Transverse colon (tissue), 4 donors: ENCODE measurements at regions not wholly inside any gene's neighbourhood (a gene's known extent, or its start where the extent isn't known, plus 50 kb on each side); places are given as distances from the start of the nearest gene placed in this dataset.

ENCODE experiments used
- DNase-seq: peaks from one replicate; pipeline ENCODE4 v3.0.0-alpha.2; 2019
- H3K27ac ChIP-seq, 4 donors: fragments of 200-600 bp; sonication (generic); 2 replicates each; pipeline ENCODE4 v1.5.1; 2016 to 2018; ENCODE audit warnings: inconsistent platforms in 4 of 4
- H3K27me3 ChIP-seq: fragments of 200-600 bp; sonication (generic); 2 replicates; pipeline ENCODE4 v1.5.1; 2017; ENCODE audit warnings: inconsistent platforms
- H3K36me3 ChIP-seq, 4 donors: fragments of 200-600 bp; sonication (generic); 2 replicates each; pipeline ENCODE4 v1.5.1; 2017 to 2019; ENCODE audit warnings: inconsistent platforms in 4 of 4
- H3K4me1 ChIP-seq, 4 donors: fragments of 200-600 bp; sonication (generic); 2 replicates each; pipeline ENCODE4 v1.5.1; 2017 to 2020; ENCODE audit warnings: inconsistent platforms in 4 of 4
- H3K4me3 ChIP-seq, 4 donors: fragments of 200-600 bp; sonication (generic); 1 replicate in 1 of 4; 2 replicates in 3 of 4; pipeline versions ENCODE4 v1.5.1 to v1.6.1; 2017 to 2019; ENCODE audit warnings: inconsistent platforms in 4 of 4
- H3K9me3 ChIP-seq, 2 donors: fragments of 200-600 bp; sonication (generic); 2 replicates each; pipeline ENCODE4 v1.5.1; 2017 to 2019; ENCODE audit warnings: inconsistent platforms in 2 of 2
- EP300 ChIP-seq: sonication (generic); formaldehyde crosslinking; IDR thresholded peaks from one replicate; pipeline ENCODE4 v1.6.1; 2017; ENCODE audit warnings: antibody characterized with exemption, low read depth
- POLR2A ChIP-seq: fragments of 450-650 bp; IDR thresholded peaks from one replicate; pipeline ENCODE4 v1.6.1; 2016; ENCODE audit warnings: antibody characterized with exemption, mild to moderate bottlenecking, moderate library complexity
- POLR2AphosphoS5 ChIP-seq, 3 donors: sonication (generic); formaldehyde crosslinking; IDR thresholded peaks; one replicate each; pipeline ENCODE4 v1.6.1; 2016; ENCODE audit warnings: antibody characterized with exemption in 3 of 3
- WGBS, 2 donors: methylation state at CpG; one replicate each; pipeline ENCODE4 v1.1.5; 2018; ENCODE audit warnings: low coverage in 1 of 2; 5-methylcytosine and 5-hydroxymethylcytosine counted together
- in situ Hi-C, 4 donors: fragments of 200-750 bp; cut with MboI; loops; one replicate each; pipeline versions ENCODE4 v1.15.0 to v1.15.1; 2017; ENCODE audit warnings: low sequenced_read_pairs in 3 of 4, low pct_ligation_motif_present in 1 of 4, low pct_unique_long_range_greater_than_20kb in 1 of 4
- intact Hi-C: fragments of 100-400 bp; cut with DNase I; formaldehyde crosslinking; loops from one replicate; pipeline ENCODE4 v1.15.1; 2023; ENCODE audit warnings: low total_unique reads
- TF ChIP-seq, protein P1 (sequence below), 5 experiments: fragments of 200-600 bp in 3 of 5; fragments of 450-650 bp in 2 of 5; sonication (generic) in 3 of 5; IDR thresholded peaks; 1 replicate in 2 of 5; 2 replicates in 3 of 5; pipeline ENCODE4 v1.5.1; 2016 to 2017; ENCODE audit warnings: antibody characterized with exemption in 5 of 5, inconsistent platforms in 3 of 5, mild to moderate bottlenecking in 2 of 5, moderate library complexity in 1 of 5

DNA sequence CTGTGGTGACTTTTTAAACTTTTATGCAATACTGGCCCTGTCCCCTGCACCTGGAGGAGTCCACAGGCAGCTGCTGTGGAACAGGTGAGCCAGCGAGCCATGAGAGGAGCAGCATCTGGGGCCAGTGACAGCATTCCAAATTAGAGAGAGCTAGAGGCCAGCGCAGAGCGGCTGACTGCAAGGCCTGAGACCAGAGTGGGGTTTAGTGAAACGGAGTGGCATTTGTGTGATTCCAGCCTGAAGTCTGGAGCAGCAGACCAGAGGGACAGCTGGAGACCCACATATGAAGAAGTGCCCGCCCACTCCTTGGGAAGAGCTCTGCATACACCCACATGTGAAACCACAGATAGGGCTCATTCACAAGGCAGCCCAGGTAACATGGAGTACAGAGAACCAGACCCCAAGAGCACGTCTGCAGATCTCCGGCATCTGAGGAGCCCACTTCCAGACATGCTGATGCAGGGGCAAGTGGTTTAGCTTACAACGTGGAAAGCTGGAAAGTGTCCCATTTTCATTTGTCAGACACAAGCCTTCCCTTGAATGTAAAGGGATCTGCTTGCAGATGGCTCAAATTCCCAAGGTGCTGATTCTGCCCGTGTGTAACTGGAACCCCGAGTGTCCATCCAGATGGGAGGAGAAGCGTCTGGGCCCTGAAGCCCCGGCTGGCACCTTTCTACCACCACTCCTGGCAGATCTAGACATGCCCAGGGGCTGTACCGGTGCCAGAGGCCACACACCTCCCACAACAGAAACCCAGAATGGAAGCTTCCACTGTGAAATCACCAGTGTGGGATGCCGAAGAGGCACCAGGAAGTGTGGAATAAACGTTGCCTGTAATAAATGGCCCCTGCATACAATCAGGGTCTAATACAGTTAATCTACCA, 256.0 kb upstream of the TCERG1L start:
- no peaks in the 10 kb centered on the region for H3K36me3 ChIP-seq
- H3K27me3 ChIP-seq, result no peaks in the 10 kb centered on the region
- H3K9me3 ChIP-seq, result peaks cover 6 to 9% of the 10 kb centered on the region in 2 donors
- no peak overlapping the region for H3K4me3 ChIP-seq
- H3K27ac ChIP-seq, result no peak overlapping the region
- WGBS, 2 donors, result 60 to 69% methylated on average over 1 to 15 of the region's 15 CpGs
- DNase-seq, result no peak
- TF ChIP-seq, protein P1, sequence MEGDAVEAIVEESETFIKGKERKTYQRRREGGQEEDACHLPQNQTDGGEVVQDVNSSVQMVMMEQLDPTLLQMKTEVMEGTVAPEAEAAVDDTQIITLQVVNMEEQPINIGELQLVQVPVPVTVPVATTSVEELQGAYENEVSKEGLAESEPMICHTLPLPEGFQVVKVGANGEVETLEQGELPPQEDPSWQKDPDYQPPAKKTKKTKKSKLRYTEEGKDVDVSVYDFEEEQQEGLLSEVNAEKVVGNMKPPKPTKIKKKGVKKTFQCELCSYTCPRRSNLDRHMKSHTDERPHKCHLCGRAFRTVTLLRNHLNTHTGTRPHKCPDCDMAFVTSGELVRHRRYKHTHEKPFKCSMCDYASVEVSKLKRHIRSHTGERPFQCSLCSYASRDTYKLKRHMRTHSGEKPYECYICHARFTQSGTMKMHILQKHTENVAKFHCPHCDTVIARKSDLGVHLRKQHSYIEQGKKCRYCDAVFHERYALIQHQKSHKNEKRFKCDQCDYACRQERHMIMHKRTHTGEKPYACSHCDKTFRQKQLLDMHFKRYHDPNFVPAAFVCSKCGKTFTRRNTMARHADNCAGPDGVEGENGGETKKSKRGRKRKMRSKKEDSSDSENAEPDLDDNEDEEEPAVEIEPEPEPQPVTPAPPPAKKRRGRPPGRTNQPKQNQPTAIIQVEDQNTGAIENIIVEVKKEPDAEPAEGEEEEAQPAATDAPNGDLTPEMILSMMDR (IDR thresholded peaks at IDR 0.05), result no peak
- TF ChIP-seq EP300 (no peak), POLR2AphosphoS5 (IDR thresholded peaks at IDR 0.05) (no peak), POLR2A (no peak)
- in situ Hi-C loops (no loop called here), intact Hi-C loops (no loop called here)
- H3K4me1 ChIP-seq, result no peaks in the 10 kb centered on the region

DNA sequence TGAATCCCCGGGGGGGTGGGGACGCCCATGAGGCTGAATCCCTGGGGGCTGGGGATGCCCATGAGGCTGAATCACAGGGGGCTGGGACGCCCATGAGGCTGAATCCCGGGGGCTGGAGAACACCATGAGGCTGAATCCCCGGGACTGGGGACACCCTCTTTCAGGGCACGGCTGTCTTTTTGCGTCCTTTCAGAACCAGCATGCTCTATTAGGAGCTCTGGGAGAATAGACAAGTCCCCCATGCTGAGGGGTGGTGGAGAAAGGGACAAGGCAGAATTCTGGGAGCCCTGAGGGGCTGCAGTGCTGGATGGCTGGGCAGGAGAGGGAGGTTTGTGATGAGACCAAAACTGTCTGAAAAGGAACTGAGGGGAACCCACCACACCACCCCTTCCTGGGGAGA, 257.3 kb upstream of the TCERG1L start:
- 64% methylated on average over 7 of the region's 7 CpGs; no CpG with 5 or more reads in 1 of the 2 donors for WGBS, 2 donors
- Histone ChIP-seq H3K27ac (no peak overlapping the region), H3K27me3 (no peaks in the 10 kb centered on the region), H3K4me1 (no peaks in the 10 kb centered on the region), H3K36me3 (no peaks in the 10 kb centered on the region), H3K4me3 (no peak overlapping the region), H3K9me3 (peaks cover 6 to 9% of the 10 kb centered on the region in 2 donors)
- no peak for DNase-seq
- in situ Hi-C loops, result no loop called here
- intact Hi-C loops, result no loop called here
- TF ChIP-seq POLR2A (no peak), POLR2AphosphoS5 (IDR thresholded peaks at IDR 0.05) (no peak), EP300 (no peak)
- TF ChIP-seq, protein P1 (IDR thresholded peaks at IDR 0.05), result no peak

DNA sequence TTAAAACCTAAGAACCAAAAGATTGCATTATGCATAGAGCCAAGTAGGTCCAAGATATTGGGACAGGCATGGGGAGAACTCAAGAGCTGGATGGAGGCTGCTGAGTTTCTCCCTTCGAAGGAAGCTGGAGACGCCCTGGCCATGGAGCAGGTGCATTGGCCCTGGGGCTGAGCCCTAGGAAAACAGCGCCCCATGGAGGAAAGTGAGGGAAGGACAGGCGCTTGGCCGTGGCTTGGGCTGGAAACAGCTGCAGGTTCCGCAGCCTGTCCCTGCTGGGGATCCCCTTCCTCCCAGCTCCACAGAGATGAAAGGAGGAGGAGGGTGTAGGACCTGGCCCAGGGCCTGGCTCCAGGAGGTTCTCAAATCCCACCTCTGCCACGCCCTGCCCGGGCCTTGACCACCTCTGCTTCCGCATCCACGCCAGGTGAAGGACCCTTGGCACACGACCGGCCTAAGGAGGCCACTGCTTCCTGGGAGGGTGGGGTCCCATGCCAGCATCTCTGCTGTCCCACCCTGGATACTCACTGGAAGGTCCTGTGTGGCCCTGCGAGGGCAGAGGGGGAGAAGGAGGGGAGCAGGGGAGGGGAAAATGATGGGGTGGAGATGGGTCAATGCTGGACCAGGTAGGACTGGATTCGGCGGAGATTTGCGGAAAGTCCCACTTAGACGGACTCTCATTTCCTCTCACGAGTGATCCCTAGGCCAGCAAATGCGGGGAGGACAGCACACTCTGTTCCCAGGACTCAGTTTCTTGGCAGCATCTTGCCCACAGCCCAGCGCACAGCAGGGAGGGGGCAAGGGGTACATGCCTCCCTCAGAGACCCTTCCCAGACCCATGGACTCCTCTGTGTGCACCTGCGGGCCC, 258.6 kb upstream of the TCERG1L start:
- in situ Hi-C loops, result no loop called here
- intact Hi-C loops, result no loop called here
- no peaks in the 10 kb centered on the region for H3K27me3 ChIP-seq
- H3K4me3 ChIP-seq, result no peak overlapping the region
- H3K4me1 ChIP-seq, result no peaks in the 10 kb centered on the region
- TF ChIP-seq POLR2AphosphoS5 (IDR thresholded peaks at IDR 0.05), result no peak
- H3K36me3 ChIP-seq, result no peaks in the 10 kb centered on the region
- no peak overlapping the region for H3K27ac ChIP-seq
- 47 to 79% methylated on average over 3 to 21 of the region's 21 CpGs for WGBS, 2 donors
- H3K9me3 ChIP-seq, result peaks cover 0 to 2% of the 10 kb centered on the region in 2 donors
- no peak for DNase-seq

DNA sequence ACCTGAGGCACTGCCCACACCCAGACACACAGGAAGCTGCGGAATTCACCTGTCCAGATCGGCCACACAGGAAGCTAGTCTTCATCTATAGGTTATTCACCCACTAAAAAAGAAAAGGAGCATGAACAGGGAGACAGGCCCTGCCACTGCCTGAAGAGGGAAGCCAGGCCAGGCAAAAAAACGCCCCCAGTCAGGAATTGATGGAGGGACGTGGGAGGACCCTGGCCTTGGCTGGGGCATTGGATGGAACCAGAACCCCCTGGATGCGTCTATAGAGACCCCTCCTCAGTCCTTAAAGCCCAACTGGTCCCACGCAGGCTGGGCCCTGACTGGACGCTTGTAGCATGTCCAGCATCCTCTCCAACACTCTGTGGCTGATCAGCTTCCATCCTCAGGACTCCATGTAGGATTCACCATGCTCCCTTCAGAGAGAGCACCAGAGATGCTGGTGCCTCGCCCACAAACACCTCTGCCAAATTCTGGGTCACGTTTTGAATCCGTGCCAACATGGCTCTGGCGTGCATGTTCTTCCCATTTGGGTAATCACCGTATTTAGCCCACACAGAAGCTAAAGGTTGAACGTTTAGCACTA, 259.3 kb upstream of the TCERG1L start:
- intact Hi-C loops, result no loop called here
- no peaks in the 10 kb centered on the region for H3K36me3 ChIP-seq
- in situ Hi-C loops, result no loop called here
- TF ChIP-seq EP300, result no peak
- TF ChIP-seq, protein P1 (IDR thresholded peaks at IDR 0.05), result no peak
- no peak for TF ChIP-seq POLR2A
- TF ChIP-seq POLR2AphosphoS5 (IDR thresholded peaks at IDR 0.05), result no peak
- H3K4me3 ChIP-seq, result no peak overlapping the region
- WGBS, 2 donors, result 65% methylated on average over 13 of the region's 13 CpGs; no CpG with 5 or more reads in 1 of the 2 donors
- DNase-seq, result no peak
- no peak overlapping the region for H3K27ac ChIP-seq
- no peaks in the 10 kb centered on the region for H3K9me3 ChIP-seq
- no peaks in the 10 kb centered on the region for H3K4me1 ChIP-seq
- H3K27me3 ChIP-seq, result no peaks in the 10 kb centered on the region
